NT2/D1 (cell line): ENCODE measurements at regions not wholly inside any gene's neighbourhood (a gene's known extent, or its start where the extent isn't known, plus 50 kb on each side); places are given as distances from the start of the nearest gene placed in this dataset.

Source experiments
- YY1 ChIP-seq: IDR thresholded peaks from 2 replicates; pipeline ENCODE4 v1.6.1; 2011; ENCODE audit not compliant: insufficient read length, insufficient read depth
- ZNF274 ChIP-seq: IDR thresholded peaks from 2 replicates; pipeline ENCODE4 v1.6.1; 2011; ENCODE audit warnings: mild to moderate bottlenecking, low read depth, low read length

DNA sequence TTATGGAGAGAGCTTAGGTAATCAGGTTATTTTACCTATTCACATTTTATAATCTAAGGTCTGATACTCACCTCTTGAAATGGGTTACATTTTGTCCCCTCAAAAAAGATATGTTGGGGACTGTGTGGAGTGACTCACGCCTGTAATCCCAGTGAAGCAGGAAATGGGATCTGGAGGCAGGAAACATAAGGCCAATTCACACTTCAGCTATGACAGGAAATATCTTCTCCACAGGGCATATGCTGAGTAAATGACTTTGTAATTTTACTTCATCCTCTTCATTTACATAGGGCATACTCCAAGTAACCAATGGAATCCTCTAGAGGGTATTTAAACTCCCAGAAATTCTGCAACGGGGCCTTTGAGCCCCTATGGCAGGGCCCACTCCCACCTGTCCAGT lies 54.8 kb upstream of the ZMAT1 start:
- TF ChIP-seq ZNF274 (no peak), YY1 (no peak)
